CD14-positive monocyte (primary cell): ENCODE measurements at regions not wholly inside any gene's neighbourhood (a gene's known extent, or its start where the extent isn't known, plus 50 kb on each side); places are given as distances from the start of the nearest gene placed in this dataset.

Source experiments
- DNase-seq, 3 donors: peaks; one replicate each; pipeline ENCODE4 v3.0.0-alpha.2; 2011 to 2022
- H2AFZ ChIP-seq: 2 replicates; pipeline ENCODE4 v1.6.0; 2012; ENCODE audit warnings: mild to moderate bottlenecking, low read depth, low read length, inconsistent platforms; ENCODE audit not compliant: insufficient read depth, poor library complexity, severe bottlenecking
- H3K27ac ChIP-seq, 2 donors: 1 replicate in 1 of 2; 2 replicates in 1 of 2; pipeline ENCODE4 v1.5.1; 2012 to 2013; ENCODE audit warnings: low read length in 2 of 2, control low read depth in 1 of 2, inconsistent platforms in 1 of 2, low read depth in 1 of 2, mild to moderate bottlenecking in 1 of 2
- H3K27me3 ChIP-seq, 2 donors: one replicate each; pipeline versions ENCODE4 v1.6.0 to v1.6.1; 2011 to 2013; ENCODE audit warnings: low read length in 2 of 2; ENCODE audit not compliant: control insufficient read depth in 2 of 2, insufficient read depth in 2 of 2
- H3K36me3 ChIP-seq, 2 donors: replicated peaks in 1 of 2; 1 replicate in 1 of 2; 2 replicates in 1 of 2; pipeline versions ENCODE4 v1.5.1 to v1.6.1; 2012 to 2013; ENCODE audit warnings: low read length in 2 of 2, control low read depth in 1 of 2, inconsistent platforms in 1 of 2, mild to moderate bottlenecking in 1 of 2; ENCODE audit not compliant: insufficient read depth in 2 of 2, control insufficient read depth in 1 of 2
- H3K4me1 ChIP-seq, 2 donors: 1 replicate in 1 of 2; 2 replicates in 1 of 2; pipeline versions ENCODE4 v1.5.1 to v1.6.1; 2012 to 2013; ENCODE audit warnings: low read length in 2 of 2, control low read depth in 1 of 2, inconsistent platforms in 1 of 2, mild to moderate bottlenecking in 1 of 2, moderate library complexity in 1 of 2; ENCODE audit not compliant: insufficient read depth in 2 of 2, control insufficient read depth in 1 of 2
- H3K4me2 ChIP-seq: replicated peaks from 2 replicates; pipeline ENCODE3; 2012; ENCODE audit warnings: low read length, moderate library complexity, mild to moderate bottlenecking; ENCODE audit not compliant: poor library complexity, severe bottlenecking; ENCODE audit errors: extremely low read depth
- H3K4me3 ChIP-seq, 3 experiments: fragments of 200-600 bp in 1 of 3; sonication (generic) in 1 of 3; replicated peaks in 1 of 3; 1 replicate in 2 of 3; 2 replicates in 1 of 3; pipeline ENCODE4 v1.5.1; 2011 to 2013; ENCODE audit warnings: low read length in 3 of 3, mild to moderate bottlenecking in 3 of 3, control low read depth in 2 of 3, low read depth in 2 of 3, inconsistent platforms in 1 of 3, moderate library complexity in 1 of 3
- H3K79me2 ChIP-seq: 2 replicates; pipeline ENCODE4 v1.6.0; 2012; ENCODE audit warnings: mild to moderate bottlenecking, control low read depth, inconsistent platforms, low read length, moderate library complexity; ENCODE audit not compliant: insufficient read depth
- H3K9ac ChIP-seq: 2 replicates; pipeline ENCODE4 v1.6.0; 2017; ENCODE audit warnings: low read length, mild to moderate bottlenecking; ENCODE audit not compliant: insufficient read depth, poor library complexity, severe bottlenecking
- H3K9me3 ChIP-seq, 2 donors: replicated peaks in 1 of 2; 1 replicate in 1 of 2; 2 replicates in 1 of 2; pipeline versions ENCODE4 v1.5.1 to v1.6.1; 2012 to 2013; ENCODE audit warnings: low read length in 2 of 2, control low read depth in 1 of 2; ENCODE audit not compliant: control insufficient read depth in 1 of 2, insufficient read depth in 1 of 2
- H4K20me1 ChIP-seq: 2 replicates; pipeline ENCODE4 v1.6.0; 2012; ENCODE audit warnings: mild to moderate bottlenecking, low read length, control low read depth, moderate library complexity; ENCODE audit not compliant: insufficient read depth
- H3K27ac Mint-ChIP-seq, 7 donors: one replicate each; pipeline ENCODE4 v1.8.0; 2020; ENCODE audit warnings: mild to moderate bottlenecking in 7 of 7, mixed read lengths in 7 of 7, moderate library complexity in 6 of 7, inconsistent platforms in 2 of 7
- H3K27me3 Mint-ChIP-seq, 3 donors: one replicate each; pipeline ENCODE4 v1.8.0; 2021 to 2022; ENCODE audit warnings: low read depth in 3 of 3, mild to moderate bottlenecking in 3 of 3, mixed read lengths in 3 of 3, moderate library complexity in 3 of 3, inconsistent platforms in 1 of 3
- H3K36me3 Mint-ChIP-seq, 2 donors: one replicate each; pipeline ENCODE4 v1.8.0; 2020; ENCODE audit warnings: mixed read lengths in 2 of 2, inconsistent platforms in 1 of 2, mild to moderate bottlenecking in 1 of 2
- H3K4me1 Mint-ChIP-seq: one replicate; pipeline ENCODE4 v1.8.0; 2020; ENCODE audit warnings: mild to moderate bottlenecking, mixed read lengths
- H3K4me3 Mint-ChIP-seq, 2 donors: one replicate each; pipeline ENCODE4 v1.8.0; 2020; ENCODE audit warnings: mild to moderate bottlenecking in 2 of 2, mixed read lengths in 2 of 2, moderate library complexity in 1 of 2
- H3K9me3 Mint-ChIP-seq, 7 donors: one replicate each; pipeline ENCODE4 v1.8.0; 2020 to 2022; ENCODE audit warnings: mixed read lengths in 7 of 7, mild to moderate bottlenecking in 6 of 7, moderate library complexity in 6 of 7, inconsistent platforms in 2 of 7
- CTCF ChIP-seq: fragments of 200-600 bp; IDR thresholded peaks from one replicate; pipeline ENCODE4 v1.8.0; 2022; ENCODE audit warnings: antibody characterized with exemption, mild to moderate bottlenecking
- WGBS: methylation state at CpG from one replicate; pipeline ENCODE4 v1.1.5; 2013; ENCODE audit warnings: missing lambda C conversion rate; ENCODE audit not compliant: insufficient coverage; 5-methylcytosine and 5-hydroxymethylcytosine counted together
- intact Hi-C, 2 donors: fragments of 100-400 bp; cut with micrococcal nuclease; formaldehyde crosslinking; loops; one replicate each; pipeline versions ENCODE4 v1.15.0 to v1.15.1; 2023

GRCh38 chr13:79786176-79786575, 305.2 kb downstream of the NDFIP2 start:
- peaks cover 0 to 20% of the 10 kb centered on the region in 2 donors for H3K9me3 ChIP-seq
- intact Hi-C loops = loop anchor here in 1 of 2 donors (10.0 kb wide), 1 partner anchor 579 kb away; no protein-coding TSS in a partner anchor
- Mint-ChIP-seq H3K9me3 (peaks cover 6 to 21% (median 14%) of the 10 kb centered on the region in 7 donors), H3K36me3 (no peaks in the 10 kb centered on the region), H3K4me3 (no peak overlapping the region), H3K27me3 (no peaks in the 10 kb centered on the region), H3K4me1 (peaks cover 2% of the 10 kb centered on the region), H3K27ac (no peak overlapping the region)
- no peak for TF ChIP-seq CTCF
- H3K4me2 ChIP-seq = no peak overlapping the region
- H3K79me2 ChIP-seq = no peaks in the 10 kb centered on the region
- H4K20me1 ChIP-seq = no peaks in the 10 kb centered on the region
- H3K27ac ChIP-seq = no peak overlapping the region
- DNase-seq = no peak
- H3K36me3 ChIP-seq = no peaks in the 10 kb centered on the region
- H3K4me1 ChIP-seq = no peaks in the 10 kb centered on the region
- no CpG with 5 or more reads among the region's 4 CpGs for WGBS
- no peak overlapping the region for H3K4me3 ChIP-seq
- H2AFZ ChIP-seq = no peak overlapping the region
- H3K9ac ChIP-seq = no peak overlapping the region
- no peaks in the 10 kb centered on the region for H3K27me3 ChIP-seq

GRCh38 chr13:79782541-79783205, 301.7 kb downstream of the NDFIP2 start:
- 82% methylated on average over 8 of the region's 14 CpGs for WGBS
- Histone ChIP-seq H3K9me3 (no peaks in the 10 kb centered on the region), H3K9ac (no peak overlapping the region), H3K4me2 (no peak overlapping the region), H4K20me1 (no peaks in the 10 kb centered on the region), H3K4me3 (no peak overlapping the region), H2AFZ (no peak overlapping the region), H3K27me3 (no peaks in the 10 kb centered on the region), H3K79me2 (no peaks in the 10 kb centered on the region), H3K36me3 (no peaks in the 10 kb centered on the region), H3K4me1 (peaks cover 10 to 11% of the 10 kb centered on the region in 2 donors), H3K27ac (no peak overlapping the region)
- Mint-ChIP-seq H3K27me3 (peaks cover 0 to 2% (median 0%) of the 10 kb centered on the region in 3 donors), H3K4me3 (no peak overlapping the region), H3K4me1 (peaks cover 13% of the 10 kb centered on the region), H3K36me3 (no peaks in the 10 kb centered on the region), H3K9me3 (peaks cover 0 to 2% (median 0%) of the 10 kb centered on the region in 7 donors), H3K27ac (no peak overlapping the region)
- intact Hi-C loops = loop anchor here in 1 of 2 donors (10.0 kb wide), 1 partner anchor 582 kb away; no protein-coding TSS in a partner anchor
- no peak for DNase-seq
- no peak for TF ChIP-seq CTCF
